Liver (tissue), 8 donors: ENCODE measurements at regions not wholly inside any gene's neighbourhood (a gene's known extent, or its start where the extent isn't known, plus 50 kb on each side); places are given as distances from the start of the nearest gene placed in this dataset.

Source experiments
- DNase-seq: peaks from one replicate; pipeline ENCODE4 v3.0.0-alpha.2; 2017; ENCODE audit warnings: low spot score
- H3K27ac ChIP-seq, 2 donors: one replicate each; pipeline ENCODE4 v1.7.0; 2013; ENCODE audit warnings: inconsistent platforms in 2 of 2, low read length in 2 of 2, control low read depth in 1 of 2, low read depth in 1 of 2, mild to moderate bottlenecking in 1 of 2
- H3K27me3 ChIP-seq, 4 donors: one replicate each; pipeline versions ENCODE4 v1.6.1 to v1.7.0; 2013; ENCODE audit warnings: low read length in 3 of 4, inconsistent platforms in 1 of 4, mild to moderate bottlenecking in 1 of 4, moderate library complexity in 1 of 4; ENCODE audit not compliant: control insufficient read depth in 4 of 4, insufficient read depth in 4 of 4
- H3K36me3 ChIP-seq, 4 donors: one replicate each; pipeline versions ENCODE4 v1.6.1 to v1.7.0; 2013; ENCODE audit warnings: low read length in 3 of 4, mild to moderate bottlenecking in 3 of 4, low read depth in 1 of 4, moderate library complexity in 1 of 4; ENCODE audit not compliant: control insufficient read depth in 4 of 4, insufficient read depth in 3 of 4
- H3K4me1 ChIP-seq, 4 donors: one replicate each; pipeline versions ENCODE4 v1.6.1 to v1.7.0; 2013; ENCODE audit warnings: low read length in 3 of 4, mild to moderate bottlenecking in 3 of 4, moderate library complexity in 1 of 4; ENCODE audit not compliant: control insufficient read depth in 4 of 4, insufficient read depth in 4 of 4
- H3K4me3 ChIP-seq, 3 donors: one replicate each; pipeline versions ENCODE4 v1.6.1 to v1.7.0; 2013; ENCODE audit warnings: low read length in 3 of 3, control low read depth in 1 of 3, low read depth in 1 of 3, mild to moderate bottlenecking in 1 of 3
- H3K9ac ChIP-seq, 2 donors: one replicate each; pipeline ENCODE4 v1.7.0; 2013; ENCODE audit warnings: low read length in 2 of 2, mild to moderate bottlenecking in 2 of 2, moderate library complexity in 2 of 2, control low read depth in 1 of 2, low read depth in 1 of 2
- H3K9me3 ChIP-seq, 4 donors: one replicate each; pipeline versions ENCODE4 v1.6.1 to v1.7.0; 2013; ENCODE audit warnings: low read length in 3 of 4; ENCODE audit not compliant: control insufficient read depth in 4 of 4
- CTCF ChIP-seq: fragments of 150-350 bp; IDR thresholded peaks from 2 replicates; pipeline ENCODE4 v1.5.1; 2017; ENCODE audit warnings: improper control_type of control experiment, low read depth, low read length; ENCODE audit not compliant: missing input control
- EGR1 ChIP-seq, 2 donors: IDR thresholded peaks; 2 replicates each; pipeline ENCODE4 v1.6.1; 2016 to 2018; ENCODE audit warnings: antibody characterized with exemption in 2 of 2, low read depth in 2 of 2
- FOXA1 ChIP-seq: IDR thresholded peaks from 2 replicates; pipeline ENCODE4 v1.6.1; 2016; ENCODE audit warnings: antibody characterized with exemption
- FOXA2 ChIP-seq: IDR thresholded peaks from 2 replicates; pipeline ENCODE4 v1.6.1; 2016; ENCODE audit warnings: antibody characterized with exemption
- GABPA ChIP-seq, 2 donors: IDR thresholded peaks in 1 of 2; conservative IDR thresholded peaks in 1 of 2; 2 replicates each; pipeline ENCODE4 v1.6.1; 2016; ENCODE audit warnings: antibody characterized with exemption in 2 of 2, mild to moderate bottlenecking in 1 of 2, moderate library complexity in 1 of 2
- HNF4A ChIP-seq, 2 donors: conservative IDR thresholded peaks; 2 replicates each; pipeline ENCODE4 v1.6.1; 2016; ENCODE audit warnings: antibody characterized with exemption in 2 of 2, mild to moderate bottlenecking in 2 of 2
- JUND ChIP-seq, 2 donors: IDR thresholded peaks; 2 replicates each; pipeline ENCODE4 v1.6.1; 2016; ENCODE audit warnings: antibody characterized with exemption in 2 of 2
- NR2F2 ChIP-seq: IDR thresholded peaks from 2 replicates; pipeline ENCODE4 v1.6.1; 2016; ENCODE audit warnings: antibody characterized with exemption
- RXRA ChIP-seq, 2 donors: IDR thresholded peaks; 2 replicates each; pipeline ENCODE4 v1.6.1; 2017 to 2018; ENCODE audit warnings: antibody characterized with exemption in 2 of 2, mild to moderate bottlenecking in 1 of 2
- YY1 ChIP-seq: IDR thresholded peaks from 2 replicates; pipeline ENCODE4 v1.6.1; 2016; ENCODE audit warnings: antibody characterized with exemption, mild to moderate bottlenecking
- WGBS: extraction: QIAGEN DNeasy Blood & Tissue Kit; methylation state at CpG from one replicate; pipeline ENCODE4 v1.1.7; 2013; 5-methylcytosine and 5-hydroxymethylcytosine counted together
- TF ChIP-seq, protein P1 (sequence below): IDR thresholded peaks from 2 replicates; pipeline ENCODE4 v1.6.1; 2016; ENCODE audit warnings: antibody characterized with exemption, mild to moderate bottlenecking
- TF ChIP-seq, protein P2 (sequence below): IDR thresholded peaks from 2 replicates; pipeline ENCODE4 v1.6.1; 2016; ENCODE audit warnings: antibody characterized with exemption
- donor health status: healthy.
- donor health status: healthy.
- donor health status: healthy.
- donor health status: healthy.
- donor health status: healthy.

DNA sequence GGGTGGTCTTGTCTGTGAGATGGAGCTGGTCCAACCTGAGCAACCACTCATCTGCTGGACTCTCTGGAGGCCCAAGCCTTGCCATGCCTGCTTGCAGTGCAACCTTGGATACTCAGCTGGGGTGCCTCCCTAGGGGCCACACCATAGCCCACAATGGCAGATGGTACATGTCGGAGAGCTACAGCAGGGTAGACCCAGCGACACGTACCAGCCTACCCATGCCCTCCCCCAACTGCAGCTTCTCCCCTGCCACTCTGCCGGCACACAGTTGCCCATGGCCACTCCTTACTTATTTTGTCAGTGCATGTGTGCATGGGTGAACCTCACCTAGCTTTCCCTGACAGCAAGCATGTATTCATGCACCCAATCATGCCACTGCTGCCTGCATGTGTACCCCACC is 690.9 kb downstream of the CCDC85A start:
- H3K27me3 ChIP-seq: no peaks in the 10 kb centered on the region
- H3K36me3 ChIP-seq: no peaks in the 10 kb centered on the region
- no peaks in the 10 kb centered on the region for H3K9me3 ChIP-seq
- WGBS: 87% methylated on average over 4 of the region's 4 CpGs
- DNase-seq: no peak
- H3K27ac ChIP-seq: no peak overlapping the region
- TF ChIP-seq RXRA (IDR thresholded peaks at IDR 0.05): no peak
- no peak for TF ChIP-seq FOXA1
- no peak for TF ChIP-seq EGR1 (IDR thresholded peaks at IDR 0.05; ENCODE audit: low read depth in 2 of 2)
- TF ChIP-seq, protein P1, sequence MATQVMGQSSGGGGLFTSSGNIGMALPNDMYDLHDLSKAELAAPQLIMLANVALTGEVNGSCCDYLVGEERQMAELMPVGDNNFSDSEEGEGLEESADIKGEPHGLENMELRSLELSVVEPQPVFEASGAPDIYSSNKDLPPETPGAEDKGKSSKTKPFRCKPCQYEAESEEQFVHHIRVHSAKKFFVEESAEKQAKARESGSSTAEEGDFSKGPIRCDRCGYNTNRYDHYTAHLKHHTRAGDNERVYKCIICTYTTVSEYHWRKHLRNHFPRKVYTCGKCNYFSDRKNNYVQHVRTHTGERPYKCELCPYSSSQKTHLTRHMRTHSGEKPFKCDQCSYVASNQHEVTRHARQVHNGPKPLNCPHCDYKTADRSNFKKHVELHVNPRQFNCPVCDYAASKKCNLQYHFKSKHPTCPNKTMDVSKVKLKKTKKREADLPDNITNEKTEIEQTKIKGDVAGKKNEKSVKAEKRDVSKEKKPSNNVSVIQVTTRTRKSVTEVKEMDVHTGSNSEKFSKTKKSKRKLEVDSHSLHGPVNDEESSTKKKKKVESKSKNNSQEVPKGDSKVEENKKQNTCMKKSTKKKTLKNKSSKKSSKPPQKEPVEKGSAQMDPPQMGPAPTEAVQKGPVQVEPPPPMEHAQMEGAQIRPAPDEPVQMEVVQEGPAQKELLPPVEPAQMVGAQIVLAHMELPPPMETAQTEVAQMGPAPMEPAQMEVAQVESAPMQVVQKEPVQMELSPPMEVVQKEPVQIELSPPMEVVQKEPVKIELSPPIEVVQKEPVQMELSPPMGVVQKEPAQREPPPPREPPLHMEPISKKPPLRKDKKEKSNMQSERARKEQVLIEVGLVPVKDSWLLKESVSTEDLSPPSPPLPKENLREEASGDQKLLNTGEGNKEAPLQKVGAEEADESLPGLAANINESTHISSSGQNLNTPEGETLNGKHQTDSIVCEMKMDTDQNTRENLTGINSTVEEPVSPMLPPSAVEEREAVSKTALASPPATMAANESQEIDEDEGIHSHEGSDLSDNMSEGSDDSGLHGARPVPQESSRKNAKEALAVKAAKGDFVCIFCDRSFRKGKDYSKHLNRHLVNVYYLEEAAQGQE: no peak
- no peak for TF ChIP-seq FOXA2
- TF ChIP-seq NR2F2: no peak
- TF ChIP-seq, protein P2, sequence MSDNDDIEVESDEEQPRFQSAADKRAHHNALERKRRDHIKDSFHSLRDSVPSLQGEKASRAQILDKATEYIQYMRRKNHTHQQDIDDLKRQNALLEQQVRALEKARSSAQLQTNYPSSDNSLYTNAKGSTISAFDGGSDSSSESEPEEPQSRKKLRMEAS: no peak
- no peak for TF ChIP-seq HNF4A (conservative IDR thresholded peaks at IDR 0.05)
- H3K4me3 ChIP-seq: no peak overlapping the region
- no peak overlapping the region for H3K9ac ChIP-seq
- no peaks in the 10 kb centered on the region for H3K4me1 ChIP-seq

DNA sequence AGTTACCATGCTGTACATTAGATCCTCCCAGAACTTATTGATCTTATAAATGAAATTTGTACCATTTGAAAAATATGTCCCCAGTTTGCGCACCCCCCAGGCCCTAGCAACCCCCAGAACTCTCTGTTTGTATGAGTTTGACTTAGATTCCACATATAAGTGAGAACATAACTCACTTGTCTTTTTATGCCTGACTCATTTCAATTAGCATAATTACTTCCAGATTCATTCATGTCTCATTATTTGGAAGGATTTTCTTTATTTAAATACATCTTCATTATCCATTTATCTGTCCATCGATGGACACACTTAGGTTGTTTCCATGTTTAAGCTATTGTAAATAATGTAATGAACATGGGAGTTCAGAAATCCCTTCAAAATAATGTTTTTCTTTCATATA is 705.9 kb downstream of the CCDC85A start:
- TF ChIP-seq GABPA (IDR thresholded peaks at IDR 0.05 in 1 of 2, conservative IDR thresholded peaks at IDR 0.05 in 1 of 2) (no peak), EGR1 (IDR thresholded peaks at IDR 0.05; ENCODE audit: low read depth in 2 of 2) (no peak), YY1 (no peak), CTCF (no peak)
- Histone ChIP-seq H3K27ac (no peak overlapping the region), H3K4me3 (no peak overlapping the region), H3K9me3 (no peaks in the 10 kb centered on the region), H3K4me1 (no peaks in the 10 kb centered on the region), H3K9ac (no peak overlapping the region), H3K27me3 (no peaks in the 10 kb centered on the region), H3K36me3 (no peaks in the 10 kb centered on the region)
- no peak for DNase-seq
- WGBS: 75% methylated on average over 2 of the region's 2 CpGs

- Histone ChIP-seq H3K27ac (no peak overlapping the region), H3K4me3 (no peak overlapping the region), H3K9me3 (no peaks in the 10 kb centered on the region), H3K36me3 (no peaks in the 10 kb centered on the region), H3K27me3 (no peaks in the 10 kb centered on the region), H3K4me1 (no peaks in the 10 kb centered on the region), H3K9ac (no peak overlapping the region)
- DNase-seq: no peak
- TF ChIP-seq JUND (IDR thresholded peaks at IDR 0.05) (no peak), HNF4A (conservative IDR thresholded peaks at IDR 0.05) (no peak)
These were observed 708.6 kb downstream of the CCDC85A start for GRCh38 chr2:56892382-56892781.
